ENCODE measurements at regions not wholly inside any gene's neighbourhood (a gene's known extent, or its start where the extent isn't known, plus 50 kb on each side); places are given as distances from the start of the nearest gene placed in this dataset.

- DNase-seq (ENCODE audit: low read depth), result no peak
- no peak overlapping the region for H3K4me3 ChIP-seq (ENCODE audit: low read length)
Observed at GRCh38 chr12:47585507-47585906, 120.3 kb downstream of the RPAP3 start.

GRCh38 chr12:47578836-47579235, 127.0 kb downstream of the RPAP3 start:
- H3K27me3 ChIP-seq (replicated peaks; ENCODE audit: control insufficient read depth, insufficient read depth, low read length), result peaks cover 11% of the 10 kb centered on the region
- H3K9me3 ChIP-seq (ENCODE audit: control insufficient read depth, low read length), result no peaks in the 10 kb centered on the region
- DNase-seq (ENCODE audit: low read depth), result no peak
- no peaks in the 10 kb centered on the region for H3K36me3 ChIP-seq (ENCODE audit: control insufficient read depth, insufficient read depth, low read length, severe bottlenecking)
- H3K4me3 ChIP-seq (ENCODE audit: low read length), result no peak overlapping the region
- peaks cover 5% of the 10 kb centered on the region for H3K4me1 ChIP-seq (ENCODE audit: control insufficient read depth, insufficient read depth, low read length)
- no peak overlapping the region for H3K9ac ChIP-seq (ENCODE audit: low read length)

More at GRCh38 chr12:47585507-47585906, 120.3 kb downstream of the RPAP3 start:
- Histone ChIP-seq H3K27me3 (replicated peaks; ENCODE audit: control insufficient read depth, insufficient read depth, low read length) (no peaks in the 10 kb centered on the region), H3K4me1 (ENCODE audit: control insufficient read depth, insufficient read depth, low read length) (no peaks in the 10 kb centered on the region), H3K9me3 (ENCODE audit: control insufficient read depth, low read length) (no peaks in the 10 kb centered on the region), H3K9ac (ENCODE audit: low read length) (no peak overlapping the region), H3K36me3 (ENCODE audit: control insufficient read depth, insufficient read depth, low read length, severe bottlenecking) (no peaks in the 10 kb centered on the region)

- Histone ChIP-seq H3K4me3 (ENCODE audit: low read length) (no peak overlapping the region), H3K36me3 (ENCODE audit: control insufficient read depth, insufficient read depth, low read length, severe bottlenecking) (no peaks in the 10 kb centered on the region), H3K9me3 (ENCODE audit: control insufficient read depth, low read length) (no peaks in the 10 kb centered on the region), H3K9ac (ENCODE audit: low read length) (no peak overlapping the region), H3K4me1 (ENCODE audit: control insufficient read depth, insufficient read depth, low read length) (peaks cover 5% of the 10 kb centered on the region), H3K27me3 (replicated peaks; ENCODE audit: control insufficient read depth, insufficient read depth, low read length) (peaks cover 11% of the 10 kb centered on the region)
- no peak for DNase-seq (ENCODE audit: low read depth)
Observed at GRCh38 chr12:47577206-47577989, 128.4 kb downstream of the RPAP3 start.

- no peak overlapping the region for H3K4me3 ChIP-seq (ENCODE audit: low read length)
- H3K36me3 ChIP-seq (ENCODE audit: control insufficient read depth, insufficient read depth, low read length, severe bottlenecking), result no peaks in the 10 kb centered on the region
- no peak for DNase-seq (ENCODE audit: low read depth)
- no peaks in the 10 kb centered on the region for H3K9me3 ChIP-seq (ENCODE audit: control insufficient read depth, low read length)
- H3K4me1 ChIP-seq (ENCODE audit: control insufficient read depth, insufficient read depth, low read length), result peaks cover 5% of the 10 kb centered on the region
- H3K27me3 ChIP-seq (replicated peaks; ENCODE audit: control insufficient read depth, insufficient read depth, low read length), result peaks cover 11% of the 10 kb centered on the region
- no peak overlapping the region for H3K9ac ChIP-seq (ENCODE audit: low read length)
Observed at GRCh38 chr12:47576289-47576945, 129.4 kb downstream of the RPAP3 start.

GRCh38 chr12:47574252-47575021, 131.4 kb downstream of the RPAP3 start:
- no peak for DNase-seq (ENCODE audit: low read depth)
- Histone ChIP-seq H3K36me3 (ENCODE audit: control insufficient read depth, insufficient read depth, low read length, severe bottlenecking) (no peaks in the 10 kb centered on the region), H3K27me3 (replicated peaks; ENCODE audit: control insufficient read depth, insufficient read depth, low read length) (peaks cover 11% of the 10 kb centered on the region), H3K4me3 (ENCODE audit: low read length) (no peak overlapping the region), H3K9me3 (ENCODE audit: control insufficient read depth, low read length) (no peaks in the 10 kb centered on the region), H3K9ac (ENCODE audit: low read length) (no peak overlapping the region), H3K4me1 (ENCODE audit: control insufficient read depth, insufficient read depth, low read length) (peaks cover 5% of the 10 kb centered on the region)

- Histone ChIP-seq H3K4me3 (ENCODE audit: low read length) (no peak overlapping the region), H3K27me3 (replicated peaks; ENCODE audit: control insufficient read depth, insufficient read depth, low read length) (peaks cover 11% of the 10 kb centered on the region), H3K9ac (ENCODE audit: low read length) (no peak overlapping the region), H3K4me1 (ENCODE audit: control insufficient read depth, insufficient read depth, low read length) (peaks cover 5% of the 10 kb centered on the region), H3K36me3 (ENCODE audit: control insufficient read depth, insufficient read depth, low read length, severe bottlenecking) (no peaks in the 10 kb centered on the region), H3K9me3 (ENCODE audit: control insufficient read depth, low read length) (no peaks in the 10 kb centered on the region)
- no peak for DNase-seq (ENCODE audit: low read depth)
Observed at GRCh38 chr12:47573146-47573659, 132.6 kb downstream of the RPAP3 start.

GRCh38 chr12:47570151-47570550, 135.7 kb downstream of the RPAP3 start:
- H3K36me3 ChIP-seq (ENCODE audit: control insufficient read depth, insufficient read depth, low read length, severe bottlenecking), result no peaks in the 10 kb centered on the region
- no peaks in the 10 kb centered on the region for H3K9me3 ChIP-seq (ENCODE audit: control insufficient read depth, low read length)
- H3K4me1 ChIP-seq (ENCODE audit: control insufficient read depth, insufficient read depth, low read length), result no peaks in the 10 kb centered on the region
- H3K27me3 ChIP-seq (replicated peaks; ENCODE audit: control insufficient read depth, insufficient read depth, low read length), result no peaks in the 10 kb centered on the region
- H3K4me3 ChIP-seq (ENCODE audit: low read length), result no peak overlapping the region
- DNase-seq (ENCODE audit: low read depth), result no peak
- H3K9ac ChIP-seq (ENCODE audit: low read length), result no peak overlapping the region

GRCh38 chr12:47562201-47562600, 143.6 kb downstream of the RPAP3 start:
- peaks cover 13% of the 10 kb centered on the region for H3K27me3 ChIP-seq (replicated peaks; ENCODE audit: control insufficient read depth, insufficient read depth, low read length)
- H3K9ac ChIP-seq (ENCODE audit: low read length), result no peak overlapping the region

GRCh38 chr12:47561746-47562145, 144.1 kb downstream of the RPAP3 start:
- Histone ChIP-seq H3K4me3 (ENCODE audit: low read length) (no peak overlapping the region), H3K4me1 (ENCODE audit: control insufficient read depth, insufficient read depth, low read length) (peaks cover 12% of the 10 kb centered on the region), H3K9ac (ENCODE audit: low read length) (no peak overlapping the region), H3K27me3 (replicated peaks; ENCODE audit: control insufficient read depth, insufficient read depth, low read length) (peaks cover 13% of the 10 kb centered on the region), H3K9me3 (ENCODE audit: control insufficient read depth, low read length) (no peaks in the 10 kb centered on the region), H3K36me3 (ENCODE audit: control insufficient read depth, insufficient read depth, low read length, severe bottlenecking) (no peaks in the 10 kb centered on the region)
- no peak for DNase-seq (ENCODE audit: low read depth)

More at GRCh38 chr12:47562201-47562600, 143.6 kb downstream of the RPAP3 start:
- no peaks in the 10 kb centered on the region for H3K9me3 ChIP-seq (ENCODE audit: control insufficient read depth, low read length)
- no peak for DNase-seq (ENCODE audit: low read depth)
- no peak overlapping the region for H3K4me3 ChIP-seq (ENCODE audit: low read length)
- no peaks in the 10 kb centered on the region for H3K36me3 ChIP-seq (ENCODE audit: control insufficient read depth, insufficient read depth, low read length, severe bottlenecking)
- peaks cover 12% of the 10 kb centered on the region for H3K4me1 ChIP-seq (ENCODE audit: control insufficient read depth, insufficient read depth, low read length)

- peaks cover 12% of the 10 kb centered on the region for H3K4me1 ChIP-seq (ENCODE audit: control insufficient read depth, insufficient read depth, low read length)
- no peaks in the 10 kb centered on the region for H3K9me3 ChIP-seq (ENCODE audit: control insufficient read depth, low read length)
- H3K36me3 ChIP-seq (ENCODE audit: control insufficient read depth, insufficient read depth, low read length, severe bottlenecking), result no peaks in the 10 kb centered on the region
- H3K27me3 ChIP-seq (replicated peaks; ENCODE audit: control insufficient read depth, insufficient read depth, low read length), result peaks cover 13% of the 10 kb centered on the region
- no peak overlapping the region for H3K4me3 ChIP-seq (ENCODE audit: low read length)
- H3K9ac ChIP-seq (ENCODE audit: low read length), result no peak overlapping the region
- DNase-seq (ENCODE audit: low read depth), result no peak
Observed at GRCh38 chr12:47560415-47560814, 145.4 kb downstream of the RPAP3 start.
